SU-DHL-6 (cell line): ENCODE measurements at regions not wholly inside any gene's neighbourhood (a gene's known extent, or its start where the extent isn't known, plus 50 kb on each side); places are given as distances from the start of the nearest gene placed in this dataset.

Source experiments
- H2AFZ ChIP-seq: fragments of 200-600 bp; sonication (generic); 2 replicates; pipeline ENCODE4 v1.6.1; 2014; ENCODE audit warnings: low read depth, mild to moderate bottlenecking, moderate library complexity, mixed read lengths, antibody characterized with exemption, low read length; ENCODE audit not compliant: severe bottlenecking
- H3F3A ChIP-seq: fragments of 200-600 bp; shearing (Covaris generic); 2 replicates; pipeline ENCODE4 v1.6.0; 2016; ENCODE audit warnings: antibody characterized with exemption, mild to moderate bottlenecking; ENCODE audit not compliant: insufficient read depth
- H3K27ac ChIP-seq: fragments of 200-600 bp; sonication (generic); 2 replicates; pipeline ENCODE4 v1.5.1; 2016; ENCODE audit warnings: low read depth, mild to moderate bottlenecking, low read length, moderate library complexity, mixed read lengths
- H3K27me3 ChIP-seq: fragments of 200-600 bp; sonication (generic), shearing (Covaris generic); 2 replicates; pipeline ENCODE4 v1.6.0; 2014; ENCODE audit warnings: mild to moderate bottlenecking, low read length
- H3K36me3 ChIP-seq: fragments of 200-600 bp; sonication (generic); 2 replicates; pipeline ENCODE4 v1.6.1; 2014; ENCODE audit warnings: mild to moderate bottlenecking, low read length, mixed read lengths
- H3K4me2 ChIP-seq: fragments of 300-600, 200-600 bp; shearing (Covaris generic), sonication (generic); 2 replicates; pipeline ENCODE4 v1.6.0; 2014; ENCODE audit warnings: low read length, low read depth, mild to moderate bottlenecking; ENCODE audit not compliant: poor library complexity, severe bottlenecking
- H3K4me3 ChIP-seq: fragments of 200-600 bp; sonication (generic); 2 replicates; pipeline ENCODE4 v1.5.1; 2014; ENCODE audit warnings: antibody characterized with exemption, low read length, mild to moderate bottlenecking, mixed read lengths; ENCODE audit not compliant: insufficient read depth, poor library complexity, severe bottlenecking
- H3K79me2 ChIP-seq: fragments of 200-600 bp; sonication (generic); 2 replicates; pipeline ENCODE4 v1.6.1; 2014; ENCODE audit warnings: mild to moderate bottlenecking, low read length, moderate library complexity; ENCODE audit not compliant: insufficient read depth
- H3K9ac ChIP-seq: fragments of 200-600 bp; sonication (generic); 2 replicates; pipeline ENCODE4 v1.7.0; 2014; ENCODE audit warnings: mild to moderate bottlenecking, low read length
- H3K9me2 ChIP-seq: fragments of 200-600 bp; sonication (generic); replicated peaks from 2 replicates; pipeline ENCODE4 v1.6.1; 2014; ENCODE audit warnings: low read length; ENCODE audit not compliant: insufficient read depth
- H3K9me3 ChIP-seq: fragments of 200-600 bp; sonication (generic); 2 replicates; pipeline ENCODE4 v1.6.1; 2014; ENCODE audit warnings: low read length, mixed read lengths; ENCODE audit not compliant: insufficient read depth
- H4K20me1 ChIP-seq: fragments of 200-600 bp; sonication (generic); 2 replicates; pipeline ENCODE4 v1.6.1; 2014; ENCODE audit warnings: low read depth, mild to moderate bottlenecking, antibody characterized with exemption, low read length, moderate library complexity, mixed read lengths
- CTCF ChIP-seq: fragments of 200-600 bp; sonication (generic); IDR thresholded peaks from one replicate; pipeline ENCODE4 v1.5.1; 2017; ENCODE audit warnings: antibody characterized with exemption, mild to moderate bottlenecking, low read length, moderate library complexity; ENCODE audit not compliant: insufficient read depth, poor library complexity, severe bottlenecking
- EZH2phosphoT487 ChIP-seq: fragments of 200-600 bp; sonication (generic), shearing (Covaris generic); conservative IDR thresholded peaks from 2 replicates; pipeline ENCODE4 v1.6.1; 2018; ENCODE audit warnings: mild to moderate bottlenecking, antibody characterized with exemption, low read length, moderate library complexity, mixed read lengths

GRCh38 chr17:73953206-73954033 lies 250.1 kb upstream of the RPL38 start:
- no peaks in the 10 kb centered on the region for H3K27me3 ChIP-seq
- H3K36me3 ChIP-seq: no peaks in the 10 kb centered on the region
- no peak overlapping the region for H3K27ac ChIP-seq
- H2AFZ ChIP-seq: no peak overlapping the region
- no peaks in the 10 kb centered on the region for H4K20me1 ChIP-seq
- no peaks in the 10 kb centered on the region for H3F3A ChIP-seq
- H3K79me2 ChIP-seq: no peaks in the 10 kb centered on the region
- H3K9me3 ChIP-seq: no peaks in the 10 kb centered on the region
- TF ChIP-seq CTCF: no peak
- no peak overlapping the region for H3K4me2 ChIP-seq
- no peaks in the 10 kb centered on the region for H3K9me2 ChIP-seq
- no peak overlapping the region for H3K4me3 ChIP-seq
- H3K9ac ChIP-seq: no peak overlapping the region

- H4K20me1 ChIP-seq: no peaks in the 10 kb centered on the region
- H3K79me2 ChIP-seq: no peaks in the 10 kb centered on the region
- no peak overlapping the region for H3K27ac ChIP-seq
- no peaks in the 10 kb centered on the region for H3K9me3 ChIP-seq
- no peak overlapping the region for H2AFZ ChIP-seq
- H3K9ac ChIP-seq: no peak overlapping the region
- no peaks in the 10 kb centered on the region for H3F3A ChIP-seq
- H3K9me2 ChIP-seq: no peaks in the 10 kb centered on the region
- TF ChIP-seq CTCF: no peak
- no peak for TF ChIP-seq EZH2phosphoT487
- no peaks in the 10 kb centered on the region for H3K27me3 ChIP-seq
- H3K4me3 ChIP-seq: no peak overlapping the region
- no peaks in the 10 kb centered on the region for H3K36me3 ChIP-seq
- H3K4me2 ChIP-seq: no peak overlapping the region
These were observed 248.5 kb upstream of the RPL38 start for GRCh38 chr17:73954951-73955350.

DNA sequence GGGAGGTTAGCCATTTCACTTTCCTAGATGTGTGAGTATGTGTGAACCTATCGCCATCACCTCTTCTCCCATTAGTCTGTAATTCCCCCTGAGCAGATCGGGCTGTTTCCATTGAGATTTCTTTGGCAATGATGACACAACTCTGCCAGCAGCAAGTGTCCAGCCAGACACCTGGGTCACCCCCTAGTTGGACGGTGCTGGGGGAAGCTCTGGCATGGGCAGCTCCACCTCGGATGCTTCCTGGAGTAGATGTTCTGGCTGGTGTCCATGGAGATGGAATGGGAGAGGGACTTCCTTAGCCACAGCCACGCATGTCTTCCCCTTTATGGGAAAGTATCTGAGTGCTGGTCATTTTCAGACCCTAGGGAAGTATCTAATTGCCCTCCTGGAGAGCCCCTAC lies 247.9 kb upstream of the RPL38 start:
- H3K9me3 ChIP-seq: no peaks in the 10 kb centered on the region; the same call in 1 of the 2 replicates
- H3K4me2 ChIP-seq: no peak overlapping the region
- H3K27ac ChIP-seq: no peak overlapping the region
- H4K20me1 ChIP-seq: no peaks in the 10 kb centered on the region
- TF ChIP-seq EZH2phosphoT487: no peak
- TF ChIP-seq CTCF: no peak
- no peaks in the 10 kb centered on the region for H3K27me3 ChIP-seq
- H3K4me3 ChIP-seq: no peak overlapping the region
- H3K79me2 ChIP-seq: no peaks in the 10 kb centered on the region
- H3K9me2 ChIP-seq: no peaks in the 10 kb centered on the region
- H2AFZ ChIP-seq: no peak overlapping the region
- no peaks in the 10 kb centered on the region for H3F3A ChIP-seq
- H3K9ac ChIP-seq: no peak overlapping the region
- H3K36me3 ChIP-seq: no peaks in the 10 kb centered on the region
